ENCODE measurements at regions not wholly inside any gene's neighbourhood (a gene's known extent, or its start where the extent isn't known, plus 50 kb on each side); places are given as distances from the start of the nearest gene placed in this dataset.
A peak's percentile ranks its signal among the peaks of the same experiment; 100 is the strongest.

DNA sequence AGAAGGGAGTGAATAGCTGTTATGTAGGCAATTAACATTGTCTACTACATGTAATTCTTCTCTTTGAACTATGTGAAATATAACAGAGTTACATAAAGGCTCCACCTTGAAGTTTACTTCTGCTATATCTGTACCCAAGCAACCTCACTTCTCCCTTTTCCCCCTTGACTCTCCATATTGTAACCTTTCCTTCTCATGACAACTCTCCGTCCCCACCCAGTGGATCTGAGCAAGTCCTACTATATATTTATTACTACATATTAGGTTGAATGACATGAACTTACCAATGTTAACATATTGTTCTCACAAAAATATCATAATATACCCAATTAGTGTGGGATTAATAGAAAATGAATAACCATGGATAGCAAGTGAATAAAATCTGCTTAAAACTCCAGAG, 93.2 kb upstream of the ATP8A1 start:
- Histone ChIP-seq H3K9me3 (ENCODE audit: control insufficient read depth in 4 of 4, insufficient read depth in 3 of 4, low read length in 3 of 4) (no peaks in the 10 kb centered on the region), H3K27ac (ENCODE audit: low read depth in 1 of 2, low read length in 1 of 2) (no peak overlapping the region), H3K4me3 (no peak overlapping the region), H3K9ac (ENCODE audit: insufficient read depth in 1 of 2, low read length in 2 of 2) (no peak overlapping the region), H3K36me3 (ENCODE audit: control insufficient read depth in 4 of 4, insufficient read depth in 4 of 4, low read length in 4 of 4) (no peaks in the 10 kb centered on the region), H3K27me3 (ENCODE audit: control insufficient read depth in 3 of 3, insufficient read depth in 3 of 3, low read length in 2 of 3) (no peaks in the 10 kb centered on the region), H3K4me1 (ENCODE audit: control insufficient read depth in 5 of 5, insufficient read depth in 5 of 5, low read length in 5 of 5) (no peaks in the 10 kb centered on the region)
- WGBS, 2 donors: 23 to 73% methylated on average over 1 of the region's 1 CpG
- TF ChIP-seq, protein P1, sequence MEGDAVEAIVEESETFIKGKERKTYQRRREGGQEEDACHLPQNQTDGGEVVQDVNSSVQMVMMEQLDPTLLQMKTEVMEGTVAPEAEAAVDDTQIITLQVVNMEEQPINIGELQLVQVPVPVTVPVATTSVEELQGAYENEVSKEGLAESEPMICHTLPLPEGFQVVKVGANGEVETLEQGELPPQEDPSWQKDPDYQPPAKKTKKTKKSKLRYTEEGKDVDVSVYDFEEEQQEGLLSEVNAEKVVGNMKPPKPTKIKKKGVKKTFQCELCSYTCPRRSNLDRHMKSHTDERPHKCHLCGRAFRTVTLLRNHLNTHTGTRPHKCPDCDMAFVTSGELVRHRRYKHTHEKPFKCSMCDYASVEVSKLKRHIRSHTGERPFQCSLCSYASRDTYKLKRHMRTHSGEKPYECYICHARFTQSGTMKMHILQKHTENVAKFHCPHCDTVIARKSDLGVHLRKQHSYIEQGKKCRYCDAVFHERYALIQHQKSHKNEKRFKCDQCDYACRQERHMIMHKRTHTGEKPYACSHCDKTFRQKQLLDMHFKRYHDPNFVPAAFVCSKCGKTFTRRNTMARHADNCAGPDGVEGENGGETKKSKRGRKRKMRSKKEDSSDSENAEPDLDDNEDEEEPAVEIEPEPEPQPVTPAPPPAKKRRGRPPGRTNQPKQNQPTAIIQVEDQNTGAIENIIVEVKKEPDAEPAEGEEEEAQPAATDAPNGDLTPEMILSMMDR (IDR thresholded peaks at IDR 0.05; ENCODE audit: control extremely low read depth, extremely low read depth): no peak
- no peak for ATAC-seq (ENCODE audit: insufficient read depth, low FRiP score)
- peak; percentile 12 to 64 (median 46) for DNase-seq

DNA sequence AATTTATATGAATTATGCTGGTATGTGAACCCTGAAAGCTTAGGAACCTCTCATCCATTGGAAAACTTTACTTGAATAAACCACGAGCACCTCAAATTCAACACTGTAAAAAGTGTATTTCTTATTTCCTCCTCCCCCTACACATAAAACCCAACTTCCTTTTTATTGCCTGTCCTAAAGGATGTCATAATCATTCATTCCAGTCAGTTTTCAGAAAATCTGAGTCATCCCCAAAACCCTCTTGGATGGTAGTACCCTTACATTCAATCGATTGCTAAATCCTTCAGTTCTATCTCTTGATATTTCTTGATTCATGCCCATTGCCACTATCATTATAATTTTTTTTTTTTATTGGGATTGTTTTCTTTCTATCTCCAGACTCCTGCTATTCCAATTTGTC, 91.1 kb upstream of the ATP8A1 start:
- ATAC-seq (ENCODE audit: insufficient read depth, low FRiP score) (no peak), DNase-seq (no peak)
- Histone ChIP-seq H3K9me3 (ENCODE audit: control insufficient read depth in 4 of 4, insufficient read depth in 3 of 4, low read length in 3 of 4) (no peaks in the 10 kb centered on the region), H3K9ac (ENCODE audit: insufficient read depth in 1 of 2, low read length in 2 of 2) (no peak overlapping the region), H3K4me1 (ENCODE audit: control insufficient read depth in 5 of 5, insufficient read depth in 5 of 5, low read length in 5 of 5) (no peaks in the 10 kb centered on the region), H3K27me3 (ENCODE audit: control insufficient read depth in 3 of 3, insufficient read depth in 3 of 3, low read length in 2 of 3) (no peaks in the 10 kb centered on the region), H3K36me3 (ENCODE audit: control insufficient read depth in 4 of 4, insufficient read depth in 4 of 4, low read length in 4 of 4) (no peaks in the 10 kb centered on the region), H3K27ac (ENCODE audit: low read depth in 1 of 2, low read length in 1 of 2) (no peak overlapping the region), H3K4me3 (no peak overlapping the region)
- 26 to 84% methylated on average over 2 of the region's 2 CpGs for WGBS, 2 donors
- TF ChIP-seq, protein P1 (IDR thresholded peaks at IDR 0.05; ENCODE audit: control extremely low read depth, extremely low read depth): no peak

DNA sequence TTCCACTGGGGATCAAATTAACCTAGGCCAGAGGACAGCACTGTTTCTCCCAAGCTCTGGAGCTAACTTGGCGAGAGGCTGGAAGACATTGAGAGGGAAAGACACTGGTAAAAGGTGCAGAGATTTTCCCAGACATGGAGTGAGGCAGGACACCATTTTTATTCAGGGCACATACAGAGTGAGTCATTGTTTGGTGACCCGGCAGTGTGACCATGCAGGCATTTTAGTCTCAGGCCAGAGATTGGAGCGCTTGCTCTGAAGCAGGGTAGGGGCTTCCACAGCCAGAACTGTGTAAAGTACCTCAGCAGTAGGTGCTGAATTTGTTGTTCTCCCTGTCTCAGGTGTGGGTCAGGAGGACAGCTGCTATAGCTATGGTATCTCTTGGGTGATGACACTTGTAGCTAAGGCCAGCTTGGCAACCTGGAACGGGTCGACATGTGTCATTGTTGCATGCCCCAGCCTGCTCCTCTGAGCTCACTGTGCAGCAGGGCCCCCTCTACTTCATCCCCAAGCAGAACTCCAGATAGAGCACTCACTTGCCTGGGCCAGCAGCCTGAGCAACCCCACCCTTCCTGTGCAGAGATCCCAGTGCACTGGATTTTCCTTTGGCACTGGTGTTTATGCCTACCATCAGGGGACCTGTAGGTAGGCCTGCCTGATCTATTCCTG, 79.8 kb upstream of the ATP8A1 start:
- Histone ChIP-seq H3K9ac (ENCODE audit: insufficient read depth in 1 of 2, low read length in 2 of 2) (no peak overlapping the region), H3K27ac (ENCODE audit: low read depth in 1 of 2, low read length in 1 of 2) (no peak overlapping the region), H3K4me3 (no peak overlapping the region), H3K36me3 (ENCODE audit: control insufficient read depth in 4 of 4, insufficient read depth in 4 of 4, low read length in 4 of 4) (no peaks in the 10 kb centered on the region), H3K27me3 (ENCODE audit: control insufficient read depth in 3 of 3, insufficient read depth in 3 of 3, low read length in 2 of 3) (no peaks in the 10 kb centered on the region), H3K9me3 (ENCODE audit: control insufficient read depth in 4 of 4, insufficient read depth in 3 of 4, low read length in 3 of 4) (peaks cover 0 to 2% (median 0%) of the 10 kb centered on the region in 4 donors), H3K4me1 (ENCODE audit: control insufficient read depth in 5 of 5, insufficient read depth in 5 of 5, low read length in 5 of 5) (no peaks in the 10 kb centered on the region)
- TF ChIP-seq, protein P1 (IDR thresholded peaks at IDR 0.05; ENCODE audit: control extremely low read depth, extremely low read depth): no peak
- no peak for DNase-seq
- ATAC-seq (ENCODE audit: insufficient read depth, low FRiP score): no peak
- WGBS, 2 donors: 94 to 97% methylated on average over 5 of the region's 5 CpGs

DNA sequence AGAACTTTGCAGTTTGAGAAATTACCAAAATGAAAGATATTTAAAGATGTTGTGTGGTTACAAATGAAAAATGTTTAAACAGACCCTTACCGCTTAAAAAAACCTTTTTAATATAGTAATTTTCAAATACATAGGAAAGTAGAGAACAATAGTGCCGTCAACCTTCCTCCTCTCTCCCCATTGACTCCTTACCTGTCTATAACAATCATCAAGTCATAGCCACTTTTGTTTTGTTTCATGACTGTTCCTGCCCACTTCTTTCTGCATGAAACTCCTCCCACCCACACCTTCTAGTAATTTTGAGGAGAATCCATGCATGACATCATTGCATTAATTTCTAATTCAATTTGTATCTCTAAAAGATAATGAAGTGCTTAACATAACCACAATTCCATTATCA, 76.5 kb upstream of the ATP8A1 start:
- TF ChIP-seq, protein P1 (IDR thresholded peaks at IDR 0.05; ENCODE audit: control extremely low read depth, extremely low read depth): no peak
- no peak overlapping the region for H3K27ac ChIP-seq (ENCODE audit: low read depth in 1 of 2, low read length in 1 of 2)
- no peaks in the 10 kb centered on the region for H3K4me1 ChIP-seq (ENCODE audit: control insufficient read depth in 5 of 5, insufficient read depth in 5 of 5, low read length in 5 of 5)
- no peaks in the 10 kb centered on the region for H3K27me3 ChIP-seq (ENCODE audit: control insufficient read depth in 3 of 3, insufficient read depth in 3 of 3, low read length in 2 of 3)
- no peak overlapping the region for H3K4me3 ChIP-seq
- peaks cover 0 to 2% (median 0%) of the 10 kb centered on the region in 4 donors for H3K9me3 ChIP-seq (ENCODE audit: control insufficient read depth in 4 of 4, insufficient read depth in 3 of 4, low read length in 3 of 4)
- H3K9ac ChIP-seq (ENCODE audit: insufficient read depth in 1 of 2, low read length in 2 of 2): no peak overlapping the region
- no peak for ATAC-seq (ENCODE audit: insufficient read depth, low FRiP score)
- H3K36me3 ChIP-seq (ENCODE audit: control insufficient read depth in 4 of 4, insufficient read depth in 4 of 4, low read length in 4 of 4): no peaks in the 10 kb centered on the region
- 74 to 76% methylated on average over 2 of the region's 2 CpGs for WGBS, 2 donors
- no peak for DNase-seq

Measured in lung (tissue), 11 donors.